Activated CD4-positive, alpha-beta memory T cell treated with anti-CD3 and anti-CD28 coated beads for 36 hours (primary cell): ENCODE measurements at regions not wholly inside any gene's neighbourhood (a gene's known extent, or its start where the extent isn't known, plus 50 kb on each side); places are given as distances from the start of the nearest gene placed in this dataset.

Experiments used
- CTCF ChIA-PET: fragments of 350-600 bp; sonication (Branson Sonifier 250); formaldehyde crosslinking; loops from one replicate; lab custom pipeline; 2021; ENCODE audit warnings: antibody characterized with exemption, inconsistent platforms; lab: Charles Lee
- POLR2A ChIA-PET: fragments of 350-600 bp; sonication (Branson Sonifier 250); formaldehyde crosslinking; loops from one replicate; lab custom pipeline; 2021; ENCODE audit warnings: antibody characterized with exemption; lab: Charles Lee
- DNase-seq: peaks from one replicate; pipeline ENCODE4 v3.0.0-alpha.2; 2020
- H3K27ac Mint-ChIP-seq: one replicate; pipeline ENCODE4 v1.8.0; 2021; ENCODE audit warnings: mixed read lengths
- H3K27me3 Mint-ChIP-seq: one replicate; pipeline ENCODE4 v1.8.0; 2021; ENCODE audit warnings: mixed read lengths
- H3K36me3 Mint-ChIP-seq: one replicate; pipeline ENCODE4 v1.8.0; 2021; ENCODE audit warnings: mixed read lengths
- H3K4me1 Mint-ChIP-seq: one replicate; pipeline ENCODE4 v1.8.0; 2021; ENCODE audit warnings: low read depth, mixed read lengths
- H3K4me3 Mint-ChIP-seq: one replicate; pipeline ENCODE4 v1.8.0; 2021; ENCODE audit warnings: mild to moderate bottlenecking, mixed read lengths
- H3K9me3 Mint-ChIP-seq: one replicate; pipeline ENCODE4 v1.8.0; 2021; ENCODE audit warnings: mixed read lengths
- intact Hi-C: fragments of 100-400 bp; cut with micrococcal nuclease; formaldehyde crosslinking; loops from one replicate; pipeline ENCODE4 v1.15.1; 2023

DNA sequence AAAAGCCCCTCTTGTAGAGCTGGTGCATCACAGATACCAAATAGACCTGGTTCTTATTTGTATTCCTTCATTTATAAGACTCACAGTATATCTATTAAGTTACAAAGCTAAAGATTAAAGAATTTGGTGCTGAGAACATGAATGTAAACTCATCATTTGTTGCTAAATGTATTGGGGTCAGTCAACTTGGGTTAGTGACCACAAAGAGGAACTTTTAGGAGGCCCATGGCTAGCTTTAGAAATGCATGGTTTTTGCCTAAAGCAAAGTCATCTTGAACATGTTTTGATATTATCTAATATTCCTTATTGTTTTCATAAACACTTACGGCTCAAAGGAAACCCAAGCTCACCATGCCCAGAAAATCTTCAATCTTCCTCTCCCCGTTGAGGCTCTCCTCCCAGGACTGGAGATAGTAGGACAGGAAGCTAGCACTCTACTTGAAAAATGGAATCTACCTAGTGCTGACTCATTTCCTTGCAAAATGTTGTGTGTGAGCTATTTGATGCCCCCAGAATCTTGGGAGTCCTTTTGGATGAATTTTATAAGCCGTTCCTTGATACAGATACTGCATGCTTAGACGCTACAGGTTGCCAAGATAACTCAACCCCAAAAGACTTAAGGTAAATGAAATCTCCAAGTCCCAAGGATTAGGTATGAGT lies 121.4 kb downstream of the BMP2 start:
- no peak for DNase-seq
- Mint-ChIP-seq H3K4me3 (no peak overlapping the region), H3K4me1 (no peaks in the 10 kb centered on the region), H3K36me3 (no peaks in the 10 kb centered on the region), H3K27me3 (no peaks in the 10 kb centered on the region), H3K27ac (no peak overlapping the region), H3K9me3 (peaks cover 17% of the 10 kb centered on the region)
- intact Hi-C loops = no loop called here
- POLR2A ChIA-PET = no interaction called here
- CTCF ChIA-PET = no interaction called here

DNA sequence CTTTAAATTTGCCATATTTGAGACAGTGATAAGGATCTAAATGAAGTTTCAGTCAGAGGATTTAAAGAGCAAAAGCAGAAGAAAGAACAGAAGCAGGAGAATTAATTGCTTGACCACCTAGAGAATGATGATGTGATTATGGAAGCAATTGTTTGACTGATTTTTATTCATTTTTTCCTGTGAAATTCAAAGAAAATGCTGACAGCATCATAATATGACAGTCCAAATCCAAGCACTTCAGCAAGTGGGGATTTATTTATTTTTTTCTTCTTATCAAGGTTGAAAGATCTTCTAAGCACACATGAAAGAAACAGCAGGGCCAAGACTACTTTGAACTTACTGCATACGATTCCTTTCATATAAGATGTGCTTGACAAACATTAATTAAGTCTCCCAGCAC lies 125.2 kb downstream of the BMP2 start:
- Mint-ChIP-seq H3K4me3 (no peak overlapping the region), H3K27ac (no peak overlapping the region), H3K27me3 (no peaks in the 10 kb centered on the region), H3K4me1 (no peaks in the 10 kb centered on the region), H3K36me3 (no peaks in the 10 kb centered on the region), H3K9me3 (peaks cover 16% of the 10 kb centered on the region)
- CTCF ChIA-PET = no interaction called here
- POLR2A ChIA-PET = no interaction called here
- intact Hi-C loops = no loop called here
- DNase-seq = no peak

DNA sequence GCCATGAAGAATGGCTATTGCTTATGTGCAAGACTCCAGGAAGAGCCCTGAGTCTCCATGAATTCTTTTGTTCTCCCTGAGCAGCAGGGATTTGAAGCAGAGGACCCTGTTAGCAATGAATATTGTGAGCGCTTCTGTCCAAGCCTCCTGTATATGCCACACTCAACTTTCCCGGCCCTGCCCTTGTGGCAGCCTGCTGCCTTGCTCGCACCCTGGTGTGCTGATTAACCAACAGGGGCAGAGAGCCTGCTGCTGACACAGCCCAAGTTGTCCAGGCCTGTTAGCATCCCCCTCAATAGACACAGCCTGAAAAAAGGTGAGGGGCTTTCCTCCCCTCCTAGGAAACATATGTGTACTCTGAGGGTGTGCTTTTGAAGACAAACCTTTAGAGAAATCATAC lies 131.4 kb downstream of the BMP2 start:
- peaks cover 15% of the 10 kb centered on the region for H3K9me3 Mint-ChIP-seq
- no peak overlapping the region for H3K27ac Mint-ChIP-seq
- DNase-seq = no peak
- H3K4me1 Mint-ChIP-seq = no peaks in the 10 kb centered on the region
- POLR2A ChIA-PET = no interaction called here
- H3K4me3 Mint-ChIP-seq = no peak overlapping the region
- no peaks in the 10 kb centered on the region for H3K36me3 Mint-ChIP-seq
- intact Hi-C loops = no loop called here
- CTCF ChIA-PET = no interaction called here
- no peaks in the 10 kb centered on the region for H3K27me3 Mint-ChIP-seq

DNA sequence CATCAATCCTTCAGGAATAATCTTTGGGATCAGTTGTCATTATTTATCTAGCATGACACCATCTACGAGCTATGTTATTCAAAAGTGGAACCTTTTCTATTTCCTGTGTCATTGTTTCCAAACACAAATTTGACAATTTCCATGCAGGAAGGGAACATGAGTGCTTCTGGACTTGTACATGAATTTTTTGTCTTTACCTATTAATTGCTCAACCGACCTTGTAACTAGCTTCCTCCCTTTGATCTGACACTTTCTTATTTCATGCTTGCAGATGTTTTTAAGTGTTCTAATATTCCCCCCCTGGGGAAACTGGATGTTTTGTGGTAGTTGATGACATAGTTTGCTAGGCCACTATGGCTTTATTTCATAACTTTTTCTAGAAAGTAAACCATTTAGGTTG lies 139.4 kb downstream of the BMP2 start:
- no peaks in the 10 kb centered on the region for H3K36me3 Mint-ChIP-seq

DNA sequence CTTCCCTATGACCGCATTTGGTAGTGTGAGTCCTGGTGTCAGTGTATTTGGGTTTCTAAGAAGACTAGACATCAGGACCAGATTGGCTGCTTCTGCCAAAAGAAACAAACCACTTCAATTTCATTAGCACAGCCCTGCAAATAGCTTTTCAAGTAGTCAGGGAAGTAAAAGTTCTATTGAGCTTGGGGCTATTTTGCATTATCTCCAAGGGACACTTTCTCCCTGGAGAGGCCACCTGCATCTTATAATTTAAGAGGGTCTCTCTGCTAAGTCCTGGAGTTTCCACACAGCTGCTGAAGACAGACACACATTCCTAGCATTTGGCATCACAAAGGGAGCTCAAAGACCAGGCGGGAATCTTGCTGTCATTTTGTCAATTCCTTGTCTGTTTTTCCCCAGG lies 141.2 kb downstream of the BMP2 start:
- H3K9me3 Mint-ChIP-seq = peaks cover 14% of the 10 kb centered on the region
- no peak for DNase-seq
- ChIA-PET CTCF (no interaction called here), POLR2A (no interaction called here)
- H3K27ac Mint-ChIP-seq = no peak overlapping the region
- H3K27me3 Mint-ChIP-seq = no peaks in the 10 kb centered on the region
- no peaks in the 10 kb centered on the region for H3K4me1 Mint-ChIP-seq
- H3K4me3 Mint-ChIP-seq = no peak overlapping the region
- H3K36me3 Mint-ChIP-seq = no peaks in the 10 kb centered on the region
- intact Hi-C loops = no loop called here

More for the DNA sequence above, 139.4 kb downstream of the BMP2 start:
- no peak for DNase-seq
- intact Hi-C loops = no loop called here
- H3K27me3 Mint-ChIP-seq = no peaks in the 10 kb centered on the region
- CTCF ChIA-PET = no interaction called here
- H3K9me3 Mint-ChIP-seq = peaks cover 10% of the 10 kb centered on the region
- no peaks in the 10 kb centered on the region for H3K4me1 Mint-ChIP-seq
- POLR2A ChIA-PET = no interaction called here
- no peak overlapping the region for H3K27ac Mint-ChIP-seq
- no peak overlapping the region for H3K4me3 Mint-ChIP-seq

DNA sequence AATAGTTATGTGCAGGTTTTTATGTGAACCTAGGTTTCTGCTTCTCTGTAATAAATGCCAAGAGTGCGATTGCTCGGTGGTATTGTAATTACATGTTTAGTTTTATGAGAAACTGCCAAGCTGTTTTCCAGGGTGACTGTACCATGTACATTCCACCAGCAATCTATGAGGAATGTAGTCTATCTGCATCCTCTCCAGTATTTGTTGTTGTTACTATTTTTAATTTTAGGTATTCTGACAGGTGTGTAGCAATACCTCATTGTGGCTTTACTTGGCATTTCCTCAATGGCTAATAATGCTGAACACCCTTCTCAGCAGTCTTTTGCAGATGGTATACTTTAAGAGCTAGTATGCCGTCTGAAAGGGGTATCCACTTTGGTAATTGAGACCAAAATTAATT lies 142.1 kb downstream of the BMP2 start:
- Mint-ChIP-seq H3K4me1 (no peaks in the 10 kb centered on the region), H3K36me3 (no peaks in the 10 kb centered on the region), H3K27ac (no peak overlapping the region), H3K27me3 (no peaks in the 10 kb centered on the region), H3K4me3 (no peak overlapping the region), H3K9me3 (peaks cover 14% of the 10 kb centered on the region)
- DNase-seq = no peak
- POLR2A ChIA-PET = no interaction called here
- CTCF ChIA-PET = no interaction called here
- intact Hi-C loops = no loop called here

DNA sequence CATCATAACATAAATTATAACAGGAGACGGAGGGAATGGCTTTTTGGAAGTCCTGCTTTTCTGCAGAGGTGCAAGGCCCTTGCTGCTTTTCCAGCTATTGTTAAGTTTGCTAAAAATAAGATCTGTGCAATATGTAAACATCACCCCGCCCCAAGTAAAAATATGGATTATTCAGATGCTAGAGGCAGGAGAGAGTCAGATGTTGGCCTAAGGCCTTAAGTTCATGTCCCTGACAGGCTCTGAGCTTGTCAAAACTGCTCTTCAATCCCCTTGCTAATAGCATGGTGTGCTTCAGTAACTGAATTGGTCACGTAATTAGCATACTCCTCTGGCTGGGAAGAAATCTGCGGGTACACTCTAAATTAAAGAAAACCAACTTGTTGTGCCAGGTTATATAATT lies 147.5 kb downstream of the BMP2 start:
- no peak for DNase-seq
- H3K4me3 Mint-ChIP-seq = no peak overlapping the region
- ChIA-PET POLR2A (no interaction called here), CTCF (no interaction called here)
- no peaks in the 10 kb centered on the region for H3K27me3 Mint-ChIP-seq
- H3K9me3 Mint-ChIP-seq = peaks cover 16% of the 10 kb centered on the region
- intact Hi-C loops = no loop called here
- no peaks in the 10 kb centered on the region for H3K36me3 Mint-ChIP-seq
- H3K4me1 Mint-ChIP-seq = no peaks in the 10 kb centered on the region
- H3K27ac Mint-ChIP-seq = no peak overlapping the region

DNA sequence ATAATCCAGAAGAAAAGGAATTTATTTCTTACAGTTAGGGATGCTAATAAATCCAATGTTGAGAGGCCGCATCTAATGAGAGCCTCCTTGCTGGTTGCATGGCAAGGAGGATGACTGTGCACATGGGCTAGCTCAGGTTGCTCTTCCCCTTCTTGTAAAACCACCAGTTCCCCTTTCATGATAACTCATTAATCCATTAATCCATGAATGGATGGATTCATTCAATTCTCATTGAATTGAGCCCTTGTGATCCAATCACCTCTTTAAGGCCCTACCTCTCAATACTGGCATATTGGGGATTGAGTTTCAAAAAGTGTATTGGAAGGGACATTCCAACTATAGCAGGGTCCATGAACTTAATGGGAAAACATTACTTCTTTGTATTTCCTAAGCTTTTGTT lies 149.5 kb downstream of the BMP2 start:
- intact Hi-C loops = no loop called here
- DNase-seq = no peak
- ChIA-PET POLR2A (no interaction called here), CTCF (no interaction called here)
- Mint-ChIP-seq H3K27me3 (no peaks in the 10 kb centered on the region), H3K4me3 (no peak overlapping the region), H3K9me3 (peaks cover 18% of the 10 kb centered on the region), H3K4me1 (no peaks in the 10 kb centered on the region), H3K27ac (no peak overlapping the region), H3K36me3 (no peaks in the 10 kb centered on the region)

DNA sequence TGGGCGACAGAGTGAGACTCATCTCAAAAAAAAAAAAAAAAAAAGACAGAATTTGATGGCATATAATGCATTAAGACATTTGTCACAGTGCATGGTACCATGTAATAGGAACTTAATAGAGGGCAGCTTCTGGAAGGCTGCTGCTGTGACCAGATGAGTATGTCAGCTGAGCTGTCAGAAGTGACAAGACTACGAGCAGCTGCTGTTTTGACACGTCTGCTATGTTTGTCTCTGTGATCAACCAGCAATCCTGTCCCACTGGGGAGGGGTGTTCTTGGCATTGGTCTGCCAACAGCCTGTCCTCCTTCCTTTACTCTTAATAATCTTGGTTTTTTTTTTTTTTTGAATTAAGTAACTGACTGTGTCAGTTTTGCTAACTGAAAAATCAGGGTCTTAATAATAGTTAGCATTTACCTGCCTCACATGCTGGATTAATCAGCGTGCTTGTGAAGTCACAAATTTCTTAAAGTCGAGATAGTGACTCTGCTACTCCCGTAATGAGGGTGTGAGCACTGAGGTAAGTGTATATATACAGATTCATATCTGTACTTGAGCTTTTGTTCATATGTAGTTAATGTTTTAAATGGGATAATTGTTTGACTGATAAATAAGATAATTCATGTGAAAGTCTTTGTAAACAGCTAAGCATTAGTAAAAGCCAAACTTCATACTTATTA lies 152.4 kb downstream of the BMP2 start:
- DNase-seq = no peak
- CTCF ChIA-PET = no interaction called here
- no peaks in the 10 kb centered on the region for H3K27me3 Mint-ChIP-seq
- intact Hi-C loops = no loop called here
- no peak overlapping the region for H3K27ac Mint-ChIP-seq
- H3K36me3 Mint-ChIP-seq = no peaks in the 10 kb centered on the region
- H3K9me3 Mint-ChIP-seq = peaks cover 21% of the 10 kb centered on the region
- POLR2A ChIA-PET = no interaction called here
- no peaks in the 10 kb centered on the region for H3K4me1 Mint-ChIP-seq
- no peak overlapping the region for H3K4me3 Mint-ChIP-seq

DNA sequence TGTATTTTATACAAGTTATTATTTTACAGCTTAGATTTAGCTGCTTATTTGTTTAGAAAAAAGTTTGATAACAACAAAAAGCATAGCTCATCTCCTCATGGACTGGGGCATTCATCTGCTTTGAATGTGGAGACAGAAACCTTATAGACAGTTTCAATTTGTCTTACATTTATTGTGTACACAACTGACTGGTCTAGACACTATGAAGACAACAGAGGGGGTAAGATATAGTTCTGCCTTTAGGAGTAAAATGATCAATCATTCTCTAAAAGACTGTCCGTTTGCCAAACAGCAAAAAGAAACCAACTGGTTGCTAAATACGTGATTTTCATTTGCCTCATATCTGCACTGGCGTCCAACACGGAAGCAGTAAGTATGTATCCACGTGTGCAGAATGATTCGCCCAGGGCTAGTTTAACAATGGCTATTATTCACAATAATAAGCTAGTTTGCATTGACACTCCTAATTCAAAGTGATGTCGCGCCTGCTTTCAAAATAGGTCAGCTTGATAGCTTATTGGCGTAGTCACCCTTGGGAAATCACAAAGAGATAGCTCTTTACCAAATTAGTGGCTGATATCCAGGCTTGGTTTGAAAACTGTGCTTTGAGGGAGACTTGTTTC lies 153.6 kb downstream of the BMP2 start:
- H3K27me3 Mint-ChIP-seq = no peaks in the 10 kb centered on the region
- ChIA-PET POLR2A (no interaction called here), CTCF (interaction anchor here (0.6 kb wide), 1 partner anchor 24 kb away, joined by 3 read pairs; no protein-coding TSS in a partner anchor)

DNA sequence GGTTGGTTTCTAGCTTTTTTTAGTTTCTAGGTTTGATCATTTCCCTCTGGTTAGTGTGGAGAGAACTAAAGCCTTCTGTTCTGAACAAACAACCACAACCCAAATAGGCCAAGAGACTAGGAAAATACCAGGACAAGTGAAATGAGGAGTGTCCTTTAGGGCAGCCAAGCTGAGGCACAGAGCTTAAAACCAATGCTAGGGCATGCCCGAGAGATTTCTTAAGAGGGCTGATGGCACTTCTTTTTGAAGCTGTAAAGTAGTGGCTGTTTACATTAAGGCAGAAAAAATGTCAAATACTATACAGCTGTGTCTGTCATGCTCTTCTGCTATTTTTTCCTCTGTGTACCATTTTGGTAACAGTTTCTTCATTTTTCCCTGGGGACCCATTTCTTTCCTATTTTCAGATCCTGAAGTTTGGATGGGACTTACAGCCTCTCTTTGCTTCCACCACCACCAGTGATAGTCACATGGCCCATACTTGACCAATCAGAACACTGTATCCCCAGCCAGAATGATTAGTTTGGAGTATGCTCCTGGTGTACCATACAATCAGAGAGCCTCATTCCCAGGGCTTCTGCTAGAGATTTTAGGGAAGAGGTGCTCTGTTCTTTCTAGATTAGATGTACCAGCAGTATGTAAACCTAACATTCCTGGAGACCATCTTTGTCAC lies 154.4 kb downstream of the BMP2 start:
- Mint-ChIP-seq H3K4me1 (no peaks in the 10 kb centered on the region), H3K36me3 (no peaks in the 10 kb centered on the region), H3K4me3 (no peak overlapping the region), H3K27ac (no peak overlapping the region), H3K27me3 (no peaks in the 10 kb centered on the region), H3K9me3 (peaks cover 29% of the 10 kb centered on the region)
- no peak for DNase-seq
- ChIA-PET POLR2A (no interaction called here), CTCF (interaction anchor here (0.6 kb wide), 1 partner anchor 24 kb away, joined by 3 read pairs; no protein-coding TSS in a partner anchor)
- intact Hi-C loops = no loop called here

More for the DNA sequence above, 153.6 kb downstream of the BMP2 start:
- intact Hi-C loops = no loop called here
- H3K4me3 Mint-ChIP-seq = no peak overlapping the region
- no peak overlapping the region for H3K27ac Mint-ChIP-seq
- no peaks in the 10 kb centered on the region for H3K4me1 Mint-ChIP-seq
- H3K36me3 Mint-ChIP-seq = no peaks in the 10 kb centered on the region
- DNase-seq = no peak
- peaks cover 28% of the 10 kb centered on the region for H3K9me3 Mint-ChIP-seq

DNA sequence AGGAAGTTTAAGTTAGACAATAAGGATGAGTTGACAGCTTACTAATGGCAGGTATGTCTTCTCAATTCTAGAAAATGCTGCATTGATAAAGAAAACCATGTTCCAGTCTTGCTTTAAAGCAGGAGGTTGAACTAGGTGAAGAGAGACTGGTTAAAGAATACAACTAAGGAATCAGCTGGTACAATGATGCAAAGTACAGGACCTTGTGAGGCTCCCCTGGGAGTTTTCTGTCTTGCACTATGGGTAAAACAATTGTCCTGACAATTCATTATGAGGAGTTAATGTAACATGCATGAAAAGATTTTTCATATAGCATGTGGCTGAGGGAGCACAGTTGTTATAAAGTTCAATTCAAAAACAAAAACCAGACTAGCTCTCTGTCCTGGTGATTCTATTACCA lies 157.2 kb downstream of the BMP2 start:
- CTCF ChIA-PET = no interaction called here
- H3K27me3 Mint-ChIP-seq = no peaks in the 10 kb centered on the region
- H3K4me3 Mint-ChIP-seq = no peak overlapping the region
- POLR2A ChIA-PET = no interaction called here
- no peaks in the 10 kb centered on the region for H3K4me1 Mint-ChIP-seq
- intact Hi-C loops = no loop called here
- peaks cover 25% of the 10 kb centered on the region for H3K9me3 Mint-ChIP-seq
- no peaks in the 10 kb centered on the region for H3K36me3 Mint-ChIP-seq
- H3K27ac Mint-ChIP-seq = no peak overlapping the region
- DNase-seq = no peak
